Panc1 (cell line): ENCODE measurements at regions not wholly inside any gene's neighbourhood (a gene's known extent, or its start where the extent isn't known, plus 50 kb on each side); places are given as distances from the start of the nearest gene placed in this dataset.

ENCODE experiments used
- ATAC-seq: fragments of 200-7000 bp; cut with Tn5 transposase; 2 replicates; pipeline ENCODE4 v1.9.1; 2020; ENCODE audit warnings: mild to moderate bottlenecking, moderate library complexity
- BruUV-seq: library from RNA; stranded (reverse); fragments of 400-500 nt; replicated peaks from 2 replicates; lab custom pipeline; 2021; lab: Mats Ljungman, UMichigan
- CTCF ChIA-PET: fragments of 300-600 bp; sonication (Branson Sonifier 250); formaldehyde crosslinking; loops from one replicate; lab custom pipeline; 2022; ENCODE audit warnings: antibody characterized with exemption; lab: Charles Lee
- POLR2A ChIA-PET: fragments of 300-600 bp; sonication (Branson Sonifier 250); formaldehyde crosslinking; loops from one replicate; lab custom pipeline; 2022; ENCODE audit warnings: antibody characterized with exemption; lab: Charles Lee
- DNase-seq: peaks from one replicate; pipeline ENCODE4 v3.0.0-alpha.2; 2010; ENCODE audit warnings: low read depth, low spot score
- H3K27ac ChIP-seq: 2 replicates; pipeline ENCODE4 v1.5.1; 2011; ENCODE audit warnings: mild to moderate bottlenecking, low read length, inconsistent platforms
- H3K27me3 ChIP-seq: fragments of 200-500 bp; sonication (Bioruptor generic); 2 replicates; pipeline ENCODE4 v1.6.0; 2014; ENCODE audit warnings: low read length, inconsistent platforms; ENCODE audit not compliant: control insufficient read depth, insufficient read depth
- H3K36me3 ChIP-seq: fragments of 200-500 bp; sonication (Bioruptor generic); 2 replicates; pipeline ENCODE4 v1.5.1; 2014; ENCODE audit warnings: inconsistent platforms, mild to moderate bottlenecking, low read length, moderate library complexity; ENCODE audit not compliant: control insufficient read depth, insufficient read depth
- H3K4me1 ChIP-seq: 2 replicates; pipeline ENCODE4 v1.5.1; 2011; ENCODE audit warnings: inconsistent platforms, mild to moderate bottlenecking, low read length, moderate library complexity; ENCODE audit not compliant: control insufficient read depth, insufficient read depth
- H3K4me3 ChIP-seq, 2 experiments: 2 replicates each; pipeline ENCODE4 v1.5.1; 2011 to 2012; ENCODE audit warnings: low read depth in 2 of 2, low read length in 2 of 2, mild to moderate bottlenecking in 2 of 2, inconsistent platforms in 1 of 2, moderate library complexity in 1 of 2
- H3K9me3 ChIP-seq: fragments of 200-500 bp; sonication (Bioruptor generic); 2 replicates; pipeline ENCODE4 v1.5.1; 2014; ENCODE audit warnings: low read depth, mild to moderate bottlenecking, inconsistent platforms, low read length, moderate library complexity; ENCODE audit not compliant: control insufficient read depth, insufficient read depth
- CTCF ChIP-seq: fragments of 450-650 bp; IDR thresholded peaks from 2 replicates; pipeline ENCODE4 v1.5.1; 2017; ENCODE audit warnings: mild to moderate bottlenecking
- POLR2AphosphoS5 ChIP-seq: IDR thresholded peaks from 2 replicates; pipeline ENCODE4 v1.6.1; 2012; ENCODE audit warnings: mild to moderate bottlenecking, low read depth, low read length, moderate library complexity
- REST ChIP-seq, 2 experiments: IDR thresholded peaks; 2 replicates each; pipeline ENCODE4 v1.6.1; 2011 to 2012; ENCODE audit warnings: low read depth in 2 of 2, control low read depth in 1 of 2, low read length in 1 of 2, mild to moderate bottlenecking in 1 of 2, moderate library complexity in 1 of 2; ENCODE audit not compliant: insufficient read depth in 1 of 2
- SIN3A ChIP-seq: IDR thresholded peaks from 2 replicates; pipeline ENCODE4 v1.6.1; 2012; ENCODE audit warnings: low read depth, mild to moderate bottlenecking, low read length, moderate library complexity, borderline replicate concordance; ENCODE audit not compliant: insufficient read depth
- TCF7L2 ChIP-seq: IDR thresholded peaks from 2 replicates; pipeline ENCODE4 v1.6.1; 2011; ENCODE audit warnings: mild to moderate bottlenecking, low read depth, low read length, inconsistent platforms
- in situ Hi-C: cut with HindIII; loops from 2 replicates; pipeline ENCODE4 v1.10.0; 2016; ENCODE audit warnings: low sequenced_read_pairs, low pct_unique_long_range_greater_than_20kb
- intact Hi-C: fragments of 100-400 bp; cut with micrococcal nuclease; formaldehyde crosslinking; loops from one replicate; pipeline ENCODE4 v1.10.0; 2022; ENCODE audit not compliant: unreplicated experiment

GRCh38 chr6:45724027-45724426 lies 291.6 kb downstream of the CLIC5 start:
- in situ Hi-C loops = no loop called here
- Histone ChIP-seq H3K4me3 (no peak overlapping the region), H3K27ac (no peak overlapping the region), H3K4me1 (no peaks in the 10 kb centered on the region), H3K27me3 (no peaks in the 10 kb centered on the region), H3K36me3 (no peaks in the 10 kb centered on the region), H3K9me3 (no peaks in the 10 kb centered on the region)
- intact Hi-C loops = no loop called here
- no peak for TF ChIP-seq CTCF
- TF ChIP-seq SIN3A = no peak
- TF ChIP-seq POLR2AphosphoS5 = no peak
- no peak for TF ChIP-seq TCF7L2
- TF ChIP-seq REST (IDR thresholded peaks at IDR 0.05; ENCODE audit: insufficient read depth in 1 of 2, low read depth in 2 of 2, low read length in 1 of 2) = no peak
- BruUV-seq = no TSS peak
- DNase-seq = no peak
- ChIA-PET CTCF (interaction anchor here (0.7 kb wide), 1 partner anchor 36 kb away, joined by 6 read pairs; no protein-coding TSS in a partner anchor), POLR2A (no interaction called here)
- no peak for ATAC-seq

- no peak for ATAC-seq
- BruUV-seq = no TSS peak
- CTCF ChIA-PET = no interaction called here
Observed at GRCh38 chr6:45722876-45723275, 292.8 kb downstream of the CLIC5 start.

More at GRCh38 chr6:45722876-45723275, 292.8 kb downstream of the CLIC5 start:
- H3K27ac ChIP-seq = no peak overlapping the region
- H3K9me3 ChIP-seq = no peaks in the 10 kb centered on the region
- in situ Hi-C loops = no loop called here
- H3K4me1 ChIP-seq = no peaks in the 10 kb centered on the region
- intact Hi-C loops = no loop called here
- no peak overlapping the region for H3K4me3 ChIP-seq
- no peak for DNase-seq
- TF ChIP-seq POLR2AphosphoS5 (no peak), REST (IDR thresholded peaks at IDR 0.05; ENCODE audit: insufficient read depth in 1 of 2, low read depth in 2 of 2, low read length in 1 of 2) (no peak), TCF7L2 (no peak), SIN3A (no peak), CTCF (no peak)
- H3K27me3 ChIP-seq = no peaks in the 10 kb centered on the region
- H3K36me3 ChIP-seq = no peaks in the 10 kb centered on the region
- POLR2A ChIA-PET = no interaction called here
